ENCODE measurements at regions not wholly inside any gene's neighbourhood (a gene's known extent, or its start where the extent isn't known, plus 50 kb on each side); places are given as distances from the start of the nearest gene placed in this dataset.

- TF ChIP-seq POLR2AphosphoS5 (IDR thresholded peaks at IDR 0.05; ENCODE audit: borderline replicate concordance, low read depth, low read length), result no peak
- no peak for TF ChIP-seq EZH2 (IDR thresholded peaks at IDR 0.05)
- TF ChIP-seq FOXP2 (optimal IDR thresholded peaks at IDR 0.05; ENCODE audit: control extremely low read depth, extremely low read length, insufficient read depth), result no peak
Observed at GRCh38 chr11:114782650-114783310, 104.5 kb downstream of the NXPE2 start.
